Breast epithelium (tissue), 3 donors: ENCODE measurements at regions not wholly inside any gene's neighbourhood (a gene's known extent, or its start where the extent isn't known, plus 50 kb on each side); places are given as distances from the start of the nearest gene placed in this dataset.

Experiments used
- POLR2A ChIP-seq: fragments of 450-650 bp; IDR thresholded peaks from one replicate; pipeline ENCODE4 v1.6.1; 2016; ENCODE audit warnings: antibody characterized with exemption, mild to moderate bottlenecking, moderate library complexity
- POLR2AphosphoS5 ChIP-seq, 3 donors: sonication (generic); formaldehyde crosslinking; IDR thresholded peaks; one replicate each; pipeline ENCODE4 v1.6.1; 2017; ENCODE audit warnings: antibody characterized with exemption in 3 of 3
- TF ChIP-seq, protein P1 (sequence below), 3 donors: fragments of 450-650 bp; IDR thresholded peaks; one replicate each; pipeline ENCODE4 v1.5.1; 2016 to 2017; ENCODE audit warnings: antibody characterized with exemption in 3 of 3, mild to moderate bottlenecking in 3 of 3, moderate library complexity in 3 of 3

DNA sequence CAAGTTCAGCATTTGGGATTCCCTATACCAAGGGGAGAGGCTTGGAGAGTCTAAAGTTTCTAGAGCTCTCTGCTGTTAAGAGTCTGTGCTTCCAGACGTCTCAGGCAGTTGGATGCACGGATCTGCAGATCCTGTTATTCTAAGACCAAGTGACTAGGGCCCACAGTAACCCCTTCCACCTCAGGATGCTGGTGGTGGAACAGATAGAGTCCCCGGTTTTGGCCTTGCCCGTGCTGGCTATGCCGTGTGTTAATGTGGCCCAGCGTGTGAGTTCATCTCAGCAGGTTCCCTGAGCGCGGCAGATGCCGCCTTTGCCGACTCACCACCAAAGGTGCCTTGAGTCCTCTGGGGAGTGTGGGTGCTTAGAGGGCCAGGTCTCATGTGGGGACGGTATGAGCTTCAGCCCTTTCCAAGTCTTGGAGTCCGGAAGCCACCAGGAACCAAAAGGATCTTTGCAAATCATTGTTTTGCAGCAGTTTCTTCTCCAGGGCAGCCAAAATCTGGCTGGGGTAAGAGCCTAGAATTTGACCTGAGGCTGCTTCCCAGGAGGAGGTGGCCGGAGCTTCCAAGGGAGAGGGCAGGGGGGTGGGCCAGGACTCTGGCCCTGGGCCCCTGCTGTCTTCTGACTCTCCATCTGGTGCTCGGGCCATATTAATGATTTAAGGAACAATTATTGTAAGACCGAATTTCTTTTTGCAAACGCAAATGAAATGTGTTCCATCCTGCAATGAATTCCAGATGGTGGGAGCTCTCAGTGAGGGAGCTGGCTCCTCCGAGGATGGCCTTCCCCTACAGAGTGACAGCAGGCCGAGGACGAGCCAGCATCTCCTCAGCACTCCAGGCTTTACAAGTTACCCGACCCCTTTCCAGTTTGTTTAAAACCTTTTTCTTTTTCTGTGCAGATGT lies 205.7 kb downstream of the FOXD2 start:
- TF ChIP-seq, protein P1, sequence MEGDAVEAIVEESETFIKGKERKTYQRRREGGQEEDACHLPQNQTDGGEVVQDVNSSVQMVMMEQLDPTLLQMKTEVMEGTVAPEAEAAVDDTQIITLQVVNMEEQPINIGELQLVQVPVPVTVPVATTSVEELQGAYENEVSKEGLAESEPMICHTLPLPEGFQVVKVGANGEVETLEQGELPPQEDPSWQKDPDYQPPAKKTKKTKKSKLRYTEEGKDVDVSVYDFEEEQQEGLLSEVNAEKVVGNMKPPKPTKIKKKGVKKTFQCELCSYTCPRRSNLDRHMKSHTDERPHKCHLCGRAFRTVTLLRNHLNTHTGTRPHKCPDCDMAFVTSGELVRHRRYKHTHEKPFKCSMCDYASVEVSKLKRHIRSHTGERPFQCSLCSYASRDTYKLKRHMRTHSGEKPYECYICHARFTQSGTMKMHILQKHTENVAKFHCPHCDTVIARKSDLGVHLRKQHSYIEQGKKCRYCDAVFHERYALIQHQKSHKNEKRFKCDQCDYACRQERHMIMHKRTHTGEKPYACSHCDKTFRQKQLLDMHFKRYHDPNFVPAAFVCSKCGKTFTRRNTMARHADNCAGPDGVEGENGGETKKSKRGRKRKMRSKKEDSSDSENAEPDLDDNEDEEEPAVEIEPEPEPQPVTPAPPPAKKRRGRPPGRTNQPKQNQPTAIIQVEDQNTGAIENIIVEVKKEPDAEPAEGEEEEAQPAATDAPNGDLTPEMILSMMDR (IDR thresholded peaks at IDR 0.05), result no peak
- TF ChIP-seq POLR2AphosphoS5 (IDR thresholded peaks at IDR 0.05) (no peak), POLR2A (no peak)
